Activated gamma-delta T cell treated with Interleukin-2 at 50 U/mL for 16 hours (primary cell): ENCODE measurements at regions not wholly inside any gene's neighbourhood (a gene's known extent, or its start where the extent isn't known, plus 50 kb on each side); places are given as distances from the start of the nearest gene placed in this dataset.

Source experiments
- DNase-seq: peaks from one replicate; pipeline ENCODE4 v3.0.0-alpha.2; 2020

GRCh38 chr2:240364582-240364960, 70.9 kb upstream of the GPC1 start:
- DNase-seq, result no peak

GRCh38 chr2:240364961-240365775, 70.3 kb upstream of the GPC1 start:
- no peak for DNase-seq

GRCh38 chr2:240365971-240366471, 69.4 kb upstream of the GPC1 start:
- no peak for DNase-seq

- no peak for DNase-seq
Observed at GRCh38 chr2:240366901-240367300, 68.6 kb upstream of the GPC1 start.

GRCh38 chr2:240367721-240368120, 67.7 kb upstream of the GPC1 start:
- DNase-seq, result no peak

- DNase-seq, result no peak
Observed at GRCh38 chr2:240368781-240369331, 66.6 kb upstream of the GPC1 start.

- DNase-seq, result no peak
Observed at GRCh38 chr2:240369335-240369734, 66.1 kb upstream of the GPC1 start.

GRCh38 chr2:240369801-240370585, 65.5 kb upstream of the GPC1 start:
- no peak for DNase-seq

- DNase-seq, result no peak
Observed at GRCh38 chr2:240371129-240372000, 64.1 kb upstream of the GPC1 start.

- DNase-seq, result no peak
Observed at GRCh38 chr2:240372101-240372500, 63.4 kb upstream of the GPC1 start.

GRCh38 chr2:240373289-240373885, 62.1 kb upstream of the GPC1 start:
- DNase-seq, result no peak

GRCh38 chr2:240374085-240374907, 61.2 kb upstream of the GPC1 start:
- DNase-seq, result no peak

GRCh38 chr2:240375024-240375645, 60.3 kb upstream of the GPC1 start:
- DNase-seq, result no peak

GRCh38 chr2:240376739-240377138, 58.7 kb upstream of the GPC1 start:
- no peak for DNase-seq

GRCh38 chr2:240377366-240377765, 58.1 kb upstream of the GPC1 start:
- no peak for DNase-seq

- no peak for DNase-seq
Observed at GRCh38 chr2:240379089-240379636, 56.3 kb upstream of the GPC1 start.

- DNase-seq, result no peak
Observed at GRCh38 chr2:240383099-240383758, 52.2 kb upstream of the GPC1 start.

- DNase-seq, result no peak
Observed at GRCh38 chr2:240383871-240384700, 51.4 kb upstream of the GPC1 start.
